ENCODE measurements at regions not wholly inside any gene's neighbourhood (a gene's known extent, or its start where the extent isn't known, plus 50 kb on each side); places are given as distances from the start of the nearest gene placed in this dataset.

GRCh38 chrX:4800756-4801155 is 1087.3 kb upstream of the PRKX start (continued):
- TF ChIP-seq, protein P1, sequence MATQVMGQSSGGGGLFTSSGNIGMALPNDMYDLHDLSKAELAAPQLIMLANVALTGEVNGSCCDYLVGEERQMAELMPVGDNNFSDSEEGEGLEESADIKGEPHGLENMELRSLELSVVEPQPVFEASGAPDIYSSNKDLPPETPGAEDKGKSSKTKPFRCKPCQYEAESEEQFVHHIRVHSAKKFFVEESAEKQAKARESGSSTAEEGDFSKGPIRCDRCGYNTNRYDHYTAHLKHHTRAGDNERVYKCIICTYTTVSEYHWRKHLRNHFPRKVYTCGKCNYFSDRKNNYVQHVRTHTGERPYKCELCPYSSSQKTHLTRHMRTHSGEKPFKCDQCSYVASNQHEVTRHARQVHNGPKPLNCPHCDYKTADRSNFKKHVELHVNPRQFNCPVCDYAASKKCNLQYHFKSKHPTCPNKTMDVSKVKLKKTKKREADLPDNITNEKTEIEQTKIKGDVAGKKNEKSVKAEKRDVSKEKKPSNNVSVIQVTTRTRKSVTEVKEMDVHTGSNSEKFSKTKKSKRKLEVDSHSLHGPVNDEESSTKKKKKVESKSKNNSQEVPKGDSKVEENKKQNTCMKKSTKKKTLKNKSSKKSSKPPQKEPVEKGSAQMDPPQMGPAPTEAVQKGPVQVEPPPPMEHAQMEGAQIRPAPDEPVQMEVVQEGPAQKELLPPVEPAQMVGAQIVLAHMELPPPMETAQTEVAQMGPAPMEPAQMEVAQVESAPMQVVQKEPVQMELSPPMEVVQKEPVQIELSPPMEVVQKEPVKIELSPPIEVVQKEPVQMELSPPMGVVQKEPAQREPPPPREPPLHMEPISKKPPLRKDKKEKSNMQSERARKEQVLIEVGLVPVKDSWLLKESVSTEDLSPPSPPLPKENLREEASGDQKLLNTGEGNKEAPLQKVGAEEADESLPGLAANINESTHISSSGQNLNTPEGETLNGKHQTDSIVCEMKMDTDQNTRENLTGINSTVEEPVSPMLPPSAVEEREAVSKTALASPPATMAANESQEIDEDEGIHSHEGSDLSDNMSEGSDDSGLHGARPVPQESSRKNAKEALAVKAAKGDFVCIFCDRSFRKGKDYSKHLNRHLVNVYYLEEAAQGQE (IDR thresholded peaks at IDR 0.05; ENCODE audit: low read depth, low read length), result no peak
- no peak for TF ChIP-seq NRF1 (conservative IDR thresholded peaks at IDR 0.05; ENCODE audit: low read depth, low read length)
- TF ChIP-seq CHD4 (IDR thresholded peaks at IDR 0.05), result no peak
- TF ChIP-seq HDGF (IDR thresholded peaks at IDR 0.05), result no peak

GRCh38 chrX:4787971-4788370 is 1074.5 kb upstream of the PRKX start:
- H3K36me3 ChIP-seq (ENCODE audit: control insufficient read depth in 2 of 2, insufficient read depth in 2 of 2, low read length in 1 of 2), result no peaks in the 10 kb centered on the region
- no peaks in the 10 kb centered on the region for H4K20me1 ChIP-seq (ENCODE audit: control insufficient read depth, insufficient read depth)
- ChIA-PET CTCF (no interaction called here), SMC1A (ENCODE audit: uncharacterized antibody, unreplicated experiment) (no interaction called here), POLR2A (no interaction called here), RAD21 (ENCODE audit: unreplicated experiment) (no interaction called here)
- no peak for TF ChIP-seq NBN (IDR thresholded peaks at IDR 0.05)
- no peak for TF ChIP-seq EED (IDR thresholded peaks at IDR 0.05; ENCODE audit: low read depth)
- TF ChIP-seq ATF3 (IDR thresholded peaks at IDR 0.05; ENCODE audit: borderline replicate concordance, extremely low read depth, low read depth, low read length), result no peak
- TF ChIP-seq, protein P2, sequence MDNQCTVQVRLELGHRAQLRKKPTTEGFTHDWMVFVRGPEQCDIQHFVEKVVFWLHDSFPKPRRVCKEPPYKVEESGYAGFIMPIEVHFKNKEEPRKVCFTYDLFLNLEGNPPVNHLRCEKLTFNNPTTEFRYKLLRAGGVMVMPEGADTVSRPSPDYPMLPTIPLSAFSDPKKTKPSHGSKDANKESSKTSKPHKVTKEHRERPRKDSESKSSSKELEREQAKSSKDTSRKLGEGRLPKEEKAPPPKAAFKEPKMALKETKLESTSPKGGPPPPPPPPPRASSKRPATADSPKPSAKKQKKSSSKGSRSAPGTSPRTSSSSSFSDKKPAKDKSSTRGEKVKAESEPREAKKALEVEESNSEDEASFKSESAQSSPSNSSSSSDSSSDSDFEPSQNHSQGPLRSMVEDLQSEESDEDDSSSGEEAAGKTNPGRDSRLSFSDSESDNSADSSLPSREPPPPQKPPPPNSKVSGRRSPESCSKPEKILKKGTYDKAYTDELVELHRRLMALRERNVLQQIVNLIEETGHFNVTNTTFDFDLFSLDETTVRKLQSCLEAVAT (IDR thresholded peaks at IDR 0.05), result no peak
- TF ChIP-seq ZSCAN29 (IDR thresholded peaks at IDR 0.05), result no peak
- TF ChIP-seq GABPA (IDR thresholded peaks at IDR 0.05; ENCODE audit: low read depth), result no peak
- TF ChIP-seq, protein P3, sequence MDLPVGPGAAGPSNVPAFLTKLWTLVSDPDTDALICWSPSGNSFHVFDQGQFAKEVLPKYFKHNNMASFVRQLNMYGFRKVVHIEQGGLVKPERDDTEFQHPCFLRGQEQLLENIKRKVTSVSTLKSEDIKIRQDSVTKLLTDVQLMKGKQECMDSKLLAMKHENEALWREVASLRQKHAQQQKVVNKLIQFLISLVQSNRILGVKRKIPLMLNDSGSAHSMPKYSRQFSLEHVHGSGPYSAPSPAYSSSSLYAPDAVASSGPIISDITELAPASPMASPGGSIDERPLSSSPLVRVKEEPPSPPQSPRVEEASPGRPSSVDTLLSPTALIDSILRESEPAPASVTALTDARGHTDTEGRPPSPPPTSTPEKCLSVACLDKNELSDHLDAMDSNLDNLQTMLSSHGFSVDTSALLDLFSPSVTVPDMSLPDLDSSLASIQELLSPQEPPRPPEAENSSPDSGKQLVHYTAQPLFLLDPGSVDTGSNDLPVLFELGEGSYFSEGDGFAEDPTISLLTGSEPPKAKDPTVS (IDR thresholded peaks at IDR 0.05; ENCODE audit: low read depth, low read length), result no peak
- TF ChIP-seq FOXM1 (IDR thresholded peaks at IDR 0.05; ENCODE audit: low read depth, low read length), result no peak
- TF ChIP-seq, protein P4, sequence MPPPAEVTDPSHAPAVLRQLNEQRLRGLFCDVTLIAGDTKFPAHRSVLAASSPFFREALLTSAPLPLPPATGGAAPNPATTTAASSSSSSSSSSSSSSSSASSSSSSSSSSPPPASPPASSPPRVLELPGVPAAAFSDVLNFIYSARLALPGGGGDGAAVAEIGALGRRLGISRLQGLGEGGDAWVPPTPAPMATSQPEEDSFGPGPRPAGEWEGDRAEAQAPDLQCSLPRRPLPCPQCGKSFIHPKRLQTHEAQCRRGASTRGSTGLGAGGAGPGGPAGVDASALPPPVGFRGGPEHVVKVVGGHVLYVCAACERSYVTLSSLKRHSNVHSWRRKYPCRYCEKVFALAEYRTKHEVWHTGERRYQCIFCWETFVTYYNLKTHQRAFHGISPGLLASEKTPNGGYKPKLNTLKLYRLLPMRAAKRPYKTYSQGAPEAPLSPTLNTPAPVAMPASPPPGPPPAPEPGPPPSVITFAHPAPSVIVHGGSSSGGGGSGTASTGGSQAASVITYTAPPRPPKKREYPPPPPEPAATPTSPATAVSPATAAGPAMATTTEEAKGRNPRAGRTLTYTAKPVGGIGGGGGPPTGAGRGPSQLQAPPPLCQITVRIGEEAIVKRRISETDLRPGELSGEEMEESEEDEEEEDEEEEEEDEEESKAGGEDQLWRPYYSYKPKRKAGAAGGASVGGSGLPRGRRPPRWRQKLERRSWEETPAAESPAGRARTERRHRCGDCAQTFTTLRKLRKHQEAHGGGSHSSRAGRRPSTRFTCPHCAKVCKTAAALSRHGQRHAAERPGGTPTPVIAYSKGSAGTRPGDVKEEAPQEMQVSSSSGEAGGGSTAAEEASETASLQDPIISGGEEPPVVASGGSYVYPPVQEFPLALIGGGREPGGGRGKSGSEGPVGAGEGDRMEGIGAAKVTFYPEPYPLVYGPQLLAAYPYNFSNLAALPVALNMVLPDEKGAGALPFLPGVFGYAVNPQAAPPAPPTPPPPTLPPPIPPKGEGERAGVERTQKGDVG (CRISPR knock-in tag; IDR thresholded peaks at IDR 0.05), result no peak
- H3K27me3 ChIP-seq (replicated peaks in 1 of 2; ENCODE audit: control insufficient read depth in 2 of 2, insufficient read depth in 2 of 2, low read length in 1 of 2), result no peaks in the 10 kb centered on the region
- ATAC-seq (no peak), FAIRE-seq (no peak), DNase-seq (ENCODE audit: low read depth, low spot score) (no peak)
- in situ Hi-C loops (cut with MboI) (no loop called here), intact Hi-C loops (cut with micrococcal nuclease; ENCODE audit: unreplicated experiment) (no loop called here)
- H3K4me2 ChIP-seq (ENCODE audit: control insufficient read depth, insufficient read depth), result no peak overlapping the region
- no peak overlapping the region for H3K9ac ChIP-seq (ENCODE audit: control insufficient read depth, insufficient read depth, low read length)
- BruUV-seq (replicated peaks), result no TSS peak
- no peaks in the 10 kb centered on the region for H3K4me1 ChIP-seq (ENCODE audit: control insufficient read depth, insufficient read depth, low read length)
- H3K79me2 ChIP-seq (ENCODE audit: control insufficient read depth, insufficient read depth, low read length), result no peaks in the 10 kb centered on the region
- no peaks in the 10 kb centered on the region for H3K9me3 ChIP-seq (replicated peaks; ENCODE audit: control insufficient read depth, insufficient read depth, low read length)
- no peak overlapping the region for H3K4me3 ChIP-seq
- no peak overlapping the region for H2AFZ ChIP-seq (ENCODE audit: control insufficient read depth, low read depth, low read length)
- WGBS (ENCODE audit: insufficient coverage, insufficient replicate concordance, low lambda C conversion rate, missing lambda C conversion rate), result 89% methylated on average over 1 of the region's 1 CpG
- H3K27ac ChIP-seq (ENCODE audit: control insufficient read depth, insufficient read depth), result no peak overlapping the region

Measured in GM12878 (cell line).